IMR-90 (cell line): ENCODE measurements at regions not wholly inside any gene's neighbourhood (a gene's known extent, or its start where the extent isn't known, plus 50 kb on each side); places are given as distances from the start of the nearest gene placed in this dataset.

ENCODE experiments used
- ATAC-seq: fragments of 200-7000 bp; cut with Tn5 transposase; 2 replicates; pipeline ENCODE4 v1.9.1; 2020; ENCODE audit warnings: low read depth, mild to moderate bottlenecking, moderate library complexity
- BruUV-seq: library from RNA; stranded (reverse); fragments of 400-500 nt; replicated peaks from 2 replicates; lab custom pipeline; 2021; lab: Mats Ljungman, UMichigan
- CTCF ChIA-PET: fragments of 300-600 bp; formaldehyde crosslinking; extraction: SDS; loops from one replicate; lab custom pipeline; 2021; ENCODE audit warnings: antibody characterized with exemption; lab: Yijun Ruan, JAX
- POLR2A ChIA-PET: fragments of 300-600 bp; sonication (Branson Sonifier 250); formaldehyde crosslinking; loops from one replicate; lab custom pipeline; 2022; ENCODE audit warnings: antibody characterized with exemption; ENCODE audit not compliant: unreplicated experiment; lab: Charles Lee
- DNase-seq: peaks from one replicate; pipeline ENCODE4 v3.0.0; 2013
- H2AFZ ChIP-seq: replicated peaks from 2 replicates; pipeline ENCODE3; 2013; ENCODE audit warnings: low read length, mild to moderate bottlenecking; ENCODE audit not compliant: poor library complexity
- H2AK5ac ChIP-seq: 2 replicates; pipeline ENCODE4 v1.6.1; 2013; ENCODE audit warnings: low read depth, low read length, inconsistent platforms
- H2AK9ac ChIP-seq: replicated peaks from 2 replicates; pipeline ENCODE3; 2013; ENCODE audit warnings: mild to moderate bottlenecking, low read depth, low read length, moderate library complexity; ENCODE audit not compliant: poor library complexity
- H2BK120ac ChIP-seq: 2 replicates; pipeline ENCODE4 v1.6.1; 2013; ENCODE audit warnings: low read depth, low read length, inconsistent platforms
- H2BK15ac ChIP-seq: 3 replicates; pipeline ENCODE4 v1.6.1; 2013; ENCODE audit warnings: low read depth, low read length, inconsistent platforms
- H2BK20ac ChIP-seq: 2 replicates; pipeline ENCODE4 v1.6.1; 2013; ENCODE audit warnings: low read depth, mild to moderate bottlenecking, inconsistent platforms, low read length, moderate library complexity
- H2BK5ac ChIP-seq: 2 replicates; pipeline ENCODE4 v1.6.1; 2013; ENCODE audit warnings: mild to moderate bottlenecking, low read depth, low read length, inconsistent platforms; ENCODE audit not compliant: poor library complexity, severe bottlenecking
- H3K14ac ChIP-seq: replicated peaks from 2 replicates; pipeline ENCODE4 v1.6.1; 2013; ENCODE audit warnings: low read depth, low read length, inconsistent platforms
- H3K18ac ChIP-seq: 2 replicates; pipeline ENCODE4 v1.6.1; 2013; ENCODE audit warnings: low read depth, low read length, control low read depth
- H3K23ac ChIP-seq: 2 replicates; pipeline ENCODE4 v1.6.1; 2013; ENCODE audit warnings: low read depth, low read length, inconsistent platforms
- H3K27ac ChIP-seq: 2 replicates; pipeline ENCODE4 v1.5.1; 2013; ENCODE audit warnings: mild to moderate bottlenecking, control low read depth, low read length; ENCODE audit not compliant: insufficient read depth
- H3K27me3 ChIP-seq: 2 replicates; pipeline ENCODE4 v1.6.1; 2013; ENCODE audit warnings: low read length; ENCODE audit not compliant: control insufficient read depth, insufficient read depth
- H3K36me3 ChIP-seq: 2 replicates; pipeline ENCODE4 v1.6.1; 2013; ENCODE audit warnings: low read length, mixed read lengths; ENCODE audit not compliant: control insufficient read depth, insufficient read depth
- H3K4ac ChIP-seq: 2 replicates; pipeline ENCODE4 v1.6.1; 2013; ENCODE audit warnings: low read depth, low read length, inconsistent platforms
- H3K4me1 ChIP-seq: 2 replicates; pipeline ENCODE4 v1.6.1; 2013; ENCODE audit warnings: low read length, mixed read lengths; ENCODE audit not compliant: control insufficient read depth, insufficient read depth
- H3K4me2 ChIP-seq: 2 replicates; pipeline ENCODE4 v1.6.1; 2013; ENCODE audit warnings: low read depth, mild to moderate bottlenecking, control low read depth, low read length, moderate library complexity
- H3K4me3 ChIP-seq: 2 replicates; pipeline ENCODE4 v1.5.1; 2013; ENCODE audit warnings: low read depth, mild to moderate bottlenecking, control low read depth, low read length, moderate library complexity; ENCODE audit not compliant: insufficient read depth
- H3K56ac ChIP-seq: 2 replicates; pipeline ENCODE4 v1.6.1; 2013; ENCODE audit warnings: low read length, inconsistent platforms; ENCODE audit not compliant: insufficient read depth; ENCODE audit errors: extremely low read depth
- H3K79me1 ChIP-seq, 2 experiments: 2 replicates each; pipeline ENCODE4 v1.6.1; 2013; ENCODE audit warnings: low read length in 2 of 2, inconsistent platforms in 1 of 2, low read depth in 1 of 2
- H3K9ac ChIP-seq: 2 replicates; pipeline ENCODE4 v1.6.1; 2013; ENCODE audit warnings: low read depth, low read length, control low read depth
- H3K9me1 ChIP-seq: 2 replicates; pipeline ENCODE4 v1.6.1; 2013; ENCODE audit warnings: low read length, inconsistent platforms; ENCODE audit not compliant: insufficient read depth
- H3K9me3 ChIP-seq: 2 replicates; pipeline ENCODE4 v1.6.1; 2013; ENCODE audit warnings: low read length; ENCODE audit not compliant: control insufficient read depth, insufficient read depth
- H4K20me1 ChIP-seq: 2 replicates; pipeline ENCODE4 v1.6.1; 2013; ENCODE audit warnings: low read length, inconsistent platforms; ENCODE audit not compliant: insufficient read depth
- H4K5ac ChIP-seq: 2 replicates; pipeline ENCODE4 v1.6.1; 2013; ENCODE audit warnings: mild to moderate bottlenecking, low read depth, low read length, control low read depth
- H4K8ac ChIP-seq, 2 experiments: 2 replicates each; pipeline ENCODE4 v1.6.1; 2013; ENCODE audit warnings: low read depth in 2 of 2, low read length in 2 of 2, control low read depth in 1 of 2, inconsistent platforms in 1 of 2
- H4K91ac ChIP-seq: 2 replicates; pipeline ENCODE4 v1.6.1; 2013; ENCODE audit warnings: low read depth, low read length, inconsistent platforms; ENCODE audit not compliant: insufficient read depth
- BHLHE40 ChIP-seq: fragments of 150-350 bp; IDR thresholded peaks from 2 replicates; pipeline ENCODE4 v1.6.1; 2016; ENCODE audit warnings: mild to moderate bottlenecking, low read depth, low read length
- CTCF ChIP-seq: conservative IDR thresholded peaks from 2 replicates; pipeline ENCODE4 v1.5.1; 2012; ENCODE audit warnings: mild to moderate bottlenecking, low read depth, low read length, improper control_type of control experiment
- FOS ChIP-seq: fragments of 150-350 bp; IDR thresholded peaks from 2 replicates; pipeline ENCODE4 v1.6.1; 2016; ENCODE audit warnings: low read depth, low read length
- MAFK ChIP-seq: IDR thresholded peaks from 2 replicates; pipeline ENCODE4 v1.6.1; 2012; ENCODE audit warnings: low read depth, low read length, improper control_type of control experiment
- MXI1 ChIP-seq: IDR thresholded peaks from 2 replicates; pipeline ENCODE4 v1.6.1; 2012; ENCODE audit warnings: low read depth, mild to moderate bottlenecking, low read length, moderate library complexity, borderline replicate concordance
- NFE2L2 ChIP-seq: fragments of 150-350 bp; IDR thresholded peaks from 2 replicates; pipeline ENCODE4 v1.6.1; 2016; ENCODE audit warnings: low read depth, mild to moderate bottlenecking, low read length
- POLR2A ChIP-seq: IDR thresholded peaks from 2 replicates; pipeline ENCODE4 v1.6.1; 2012; ENCODE audit warnings: mild to moderate bottlenecking, low read depth, low read length
- RFX5 ChIP-seq: IDR thresholded peaks from 2 replicates; pipeline ENCODE4 v1.8.0; 2012; ENCODE audit warnings: low read depth, mild to moderate bottlenecking, low read length, moderate library complexity
- SMC3 ChIP-seq: fragments of 150-350 bp; IDR thresholded peaks from 2 replicates; pipeline ENCODE4 v1.6.1; 2016; ENCODE audit warnings: low read depth, mild to moderate bottlenecking, antibody characterized with exemption, low read length, moderate library complexity
- USF2 ChIP-seq: fragments of 150-350 bp; IDR thresholded peaks from 2 replicates; pipeline ENCODE4 v1.6.1; 2017; ENCODE audit warnings: mild to moderate bottlenecking, antibody characterized with exemption, low read length, low read depth
- WGBS, 2 experiments: methylation state at CpG; one replicate each; pipeline versions ENCODE4 v1.1.5 to v1.1.7; 2013; ENCODE audit warnings: missing lambda C conversion rate in 2 of 2; ENCODE audit not compliant: insufficient read length in 1 of 2; ENCODE audit errors: extremely low coverage in 2 of 2; 5-methylcytosine and 5-hydroxymethylcytosine counted together
- dilution Hi-C: fragments of 300-500 bp; cut with HindIII; formaldehyde crosslinking; loops from one replicate; pipeline ENCODE4 v1.14.3; 2018; ENCODE audit warnings: low sequenced_read_pairs; ENCODE audit not compliant: unreplicated experiment
- in situ Hi-C: fragments of 300-500 bp; cut with MboI; formaldehyde crosslinking; loops from 3 replicates; pipeline ENCODE4 v1.14.3; 2019; ENCODE audit warnings: low sequenced_read_pairs, inconsistent platforms, mixed read lengths
- intact Hi-C: fragments of 100-400 bp; cut with micrococcal nuclease; formaldehyde crosslinking; loops from 2 replicates; pipeline ENCODE4 v1.10.0; 2022

- H3K18ac ChIP-seq, result no peak overlapping the region
- POLR2A ChIA-PET, result no interaction called here
- ATAC-seq (no peak), DNase-seq (no peak)
- no peak overlapping the region for H3K4me2 ChIP-seq
- no peaks in the 10 kb centered on the region for H3K36me3 ChIP-seq
- WGBS, 2 experiments, result no CpG with 5 or more reads among the region's 2 CpGs
- H3K27me3 ChIP-seq, result no peaks in the 10 kb centered on the region
- H3K14ac ChIP-seq, result no peak overlapping the region
- H3K4me3 ChIP-seq, result no peak overlapping the region
- in situ Hi-C loops, result no loop called here
- H2BK15ac ChIP-seq, result no peak overlapping the region
- no peak overlapping the region for H3K56ac ChIP-seq
- H3K9me3 ChIP-seq, result peaks cover 25% of the 10 kb centered on the region
- no peak overlapping the region for H2BK20ac ChIP-seq
- no TSS peak for BruUV-seq
- no peak overlapping the region for H3K23ac ChIP-seq
- no peak overlapping the region for H2AFZ ChIP-seq
- no peaks in the 10 kb centered on the region for H3K4me1 ChIP-seq
- H2AK5ac ChIP-seq, result no peak overlapping the region
- H2AK9ac ChIP-seq, result no peak overlapping the region
- no peak overlapping the region for H4K8ac ChIP-seq
- dilution Hi-C loops, result no loop called here
- H4K5ac ChIP-seq, result no peak overlapping the region
- intact Hi-C loops, result no loop called here
- no peak overlapping the region for H2BK120ac ChIP-seq
- H3K27ac ChIP-seq, result no peak overlapping the region
- H3K9ac ChIP-seq, result no peak overlapping the region
- H2BK5ac ChIP-seq, result no peak overlapping the region
- no peak overlapping the region for H3K4ac ChIP-seq
- no peaks in the 10 kb centered on the region for H3K79me1 ChIP-seq
- H4K91ac ChIP-seq, result no peak overlapping the region
- H4K20me1 ChIP-seq, result no peaks in the 10 kb centered on the region
- CTCF ChIA-PET, result no interaction called here
- TF ChIP-seq RFX5 (no peak), MXI1 (no peak), SMC3 (no peak), MAFK (no peak), POLR2A (no peak), CTCF (no peak), FOS (no peak), NFE2L2 (no peak), USF2 (no peak), BHLHE40 (no peak)
- H3K9me1 ChIP-seq, result no peaks in the 10 kb centered on the region
These were observed 1319.8 kb downstream of the TMEM121 start for GRCh38 chr14:106846218-106846617.
